ENCODE measurements at regions not wholly inside any gene's neighbourhood (a gene's known extent, or its start where the extent isn't known, plus 50 kb on each side); places are given as distances from the start of the nearest gene placed in this dataset.
"Not testable (repeated sequence)": the region's sequence is repeated elsewhere in the genome, so short reads cannot be mapped to it uniquely, and the experiment has no call there.

- Histone ChIP-seq H3K4me3 (no peak overlapping the region), H3K27me3 (replicated peaks in 1 of 7) (no peaks in the 10 kb centered on the region), H3K36me3 (no peaks in the 10 kb centered on the region), H3K27ac (no peak overlapping the region), H3K9me3 (peaks cover 0 to 38% (median 9%) of the 10 kb centered on the region in 8 donors), H3K4me1 (no peaks in the 10 kb centered on the region)
- intact Hi-C loops (cut with DNase I; ENCODE audit: low total_unique reads): no loop called here
- DNase-seq: no peak
- WGBS, 5 donors: 90 to 100% (median 94%) methylated on average over 1 of the region's 1 CpG
- TF ChIP-seq POLR2A (IDR thresholded peaks at IDR 0.05) (no peak), POLR2AphosphoS5 (IDR thresholded peaks at IDR 0.05) (no peak), CTCF (IDR thresholded peaks at IDR 0.05 in 8 of 11, conservative IDR thresholded peaks at IDR 0.05 in 3 of 11) (no peak)
These were observed 1707.7 kb downstream of the BRINP3 start for GRCh38 chr1:188769936-188770335.

GRCh38 chr1:188778578-188778977 is 1699.1 kb downstream of the BRINP3 start:
- Histone ChIP-seq H3K9me3 (peaks cover 0 to 22% (median 5%) of the 10 kb centered on the region in 8 donors), H3K36me3 (no peaks in the 10 kb centered on the region), H3K4me3 (no peak overlapping the region), H3K27me3 (replicated peaks in 1 of 7) (no peaks in the 10 kb centered on the region), H3K4me1 (no peaks in the 10 kb centered on the region), H3K27ac (no peak overlapping the region)
- TF ChIP-seq CTCF (IDR thresholded peaks at IDR 0.05 in 8 of 11, conservative IDR thresholded peaks at IDR 0.05 in 3 of 11): no peak
- TF ChIP-seq POLR2AphosphoS5 (IDR thresholded peaks at IDR 0.05): no peak
- no peak for TF ChIP-seq POLR2A (IDR thresholded peaks at IDR 0.05)
- WGBS, 5 donors: 36 to 44% (median 40%) methylated on average over 2 of the region's 2 CpGs
- no peak for DNase-seq
- intact Hi-C loops (cut with DNase I; ENCODE audit: low total_unique reads): no loop called here

- Histone ChIP-seq H3K36me3 (no peaks in the 10 kb centered on the region), H3K27me3 (replicated peaks in 1 of 7) (no peaks in the 10 kb centered on the region), H3K4me1 (no peaks in the 10 kb centered on the region), H3K4me3 (no peak overlapping the region), H3K9me3 (peaks cover 0 to 12% (median 0%) of the 10 kb centered on the region in 8 donors), H3K27ac (no peak overlapping the region)
- intact Hi-C loops (cut with DNase I; ENCODE audit: low total_unique reads): no loop called here
- TF ChIP-seq POLR2AphosphoS5 (IDR thresholded peaks at IDR 0.05) (no peak), POLR2A (IDR thresholded peaks at IDR 0.05) (no peak), CTCF (IDR thresholded peaks at IDR 0.05 in 8 of 11, conservative IDR thresholded peaks at IDR 0.05 in 3 of 11) (no peak)
- WGBS, 5 donors: 46 to 65% (median 58%) methylated on average over 6 of the region's 6 CpGs
- no peak for DNase-seq
These were observed 1695.3 kb downstream of the BRINP3 start for GRCh38 chr1:188782220-188782841.

- no peaks in the 10 kb centered on the region for H3K27me3 ChIP-seq (replicated peaks in 1 of 7)
- no peak for DNase-seq
- no peaks in the 10 kb centered on the region for H3K4me1 ChIP-seq
- no peak overlapping the region for H3K4me3 ChIP-seq
- intact Hi-C loops (cut with DNase I; ENCODE audit: low total_unique reads): no loop called here
- H3K9me3 ChIP-seq: peaks cover 0 to 39% (median 6%) of the 10 kb centered on the region in 8 donors
- no peak overlapping the region for H3K27ac ChIP-seq
- H3K36me3 ChIP-seq: no peaks in the 10 kb centered on the region
- TF ChIP-seq POLR2A (IDR thresholded peaks at IDR 0.05) (no peak), CTCF (IDR thresholded peaks at IDR 0.05 in 8 of 11, conservative IDR thresholded peaks at IDR 0.05 in 3 of 11) (no peak), POLR2AphosphoS5 (IDR thresholded peaks at IDR 0.05) (no peak)
These were observed 1682.7 kb downstream of the BRINP3 start for GRCh38 chr1:188794969-188795368.

GRCh38 chr1:188812153-188812552 is 1665.5 kb downstream of the BRINP3 start:
- H3K4me1 ChIP-seq; H3K4me3 ChIP-seq; DNase-seq; H3K27ac ChIP-seq; intact Hi-C loops (cut with DNase I; ENCODE audit: low total_unique reads); H3K36me3 ChIP-seq; H3K27me3 ChIP-seq (replicated peaks in 1 of 7): not testable (repeated sequence)
- peaks cover 0 to 46% (median 28%) of the 10 kb centered on the region in 8 donors for H3K9me3 ChIP-seq
- 70 to 93% (median 81%) methylated on average over 2 of the region's 2 CpGs for WGBS, 5 donors

- H3K27me3 ChIP-seq (replicated peaks in 1 of 7); H3K36me3 ChIP-seq; H3K4me1 ChIP-seq; intact Hi-C loops (cut with DNase I; ENCODE audit: low total_unique reads); H3K27ac ChIP-seq; H3K4me3 ChIP-seq; DNase-seq: not testable (repeated sequence)
- WGBS, 5 donors: 93 to 96% (median 95%) methylated on average over 13 to 39 of the region's 39 CpGs
- peaks cover 0 to 46% (median 28%) of the 10 kb centered on the region in 8 donors for H3K9me3 ChIP-seq
These were observed 1664.7 kb downstream of the BRINP3 start for GRCh38 chr1:188812836-188813573.
